Stomach (tissue), 8 donors: ENCODE measurements at regions not wholly inside any gene's neighbourhood (a gene's known extent, or its start where the extent isn't known, plus 50 kb on each side); places are given as distances from the start of the nearest gene placed in this dataset.

Experiments
- DNase-seq, 2 donors: peaks; one replicate each; pipeline versions ENCODE4 v3.0.0 to v3.0.0-alpha.2; 2013 to 2019
- H3K27ac ChIP-seq, 5 donors: fragments of 200-600 bp in 4 of 5; sonication (generic) in 4 of 5; one replicate each; pipeline ENCODE4 v1.5.1; 2013 to 2019; ENCODE audit warnings: mild to moderate bottlenecking in 1 of 5, moderate library complexity in 1 of 5
- H3K27me3 ChIP-seq, 3 donors: fragments of 200-600 bp; sonication (generic); one replicate each; pipeline ENCODE4 v1.5.1; 2017 to 2019; ENCODE audit warnings: mixed run types in 1 of 3
- H3K36me3 ChIP-seq, 4 donors: fragments of 200-600 bp; sonication (generic); 1 replicate in 3 of 4; 2 replicates in 1 of 4; pipeline ENCODE4 v1.5.1; 2016 to 2019
- H3K4me1 ChIP-seq, 4 donors: fragments of 200-600 bp; sonication (generic); one replicate each; pipeline ENCODE4 v1.5.1; 2016 to 2019
- H3K4me3 ChIP-seq, 4 donors: fragments of 200-600 bp; sonication (generic) in 3 of 4; one replicate each; pipeline ENCODE4 v1.5.1; 2016 to 2019; ENCODE audit warnings: mild to moderate bottlenecking in 1 of 4
- H3K9me3 ChIP-seq, 4 donors: fragments of 200-600 bp; sonication (generic); one replicate each; pipeline ENCODE4 v1.5.1; 2016 to 2019
- CTCF ChIP-seq, 7 experiments: fragments of 450-650 bp in 4 of 7; fragments of 200-600 bp in 3 of 7; sonication (generic) in 3 of 7; IDR thresholded peaks; one replicate each; pipeline ENCODE4 v1.5.1; 2016 to 2019; ENCODE audit warnings: antibody characterized with exemption in 7 of 7, control low read depth in 2 of 7, mild to moderate bottlenecking in 1 of 7
- EP300 ChIP-seq: sonication (generic); formaldehyde crosslinking; IDR thresholded peaks from one replicate; pipeline ENCODE4 v1.6.1; 2017; ENCODE audit warnings: antibody characterized with exemption
- POLR2A ChIP-seq, 4 donors: fragments of 450-650 bp; IDR thresholded peaks; one replicate each; pipeline ENCODE4 v1.6.1; 2016; ENCODE audit warnings: antibody characterized with exemption in 4 of 4, control low read depth in 2 of 4, mild to moderate bottlenecking in 1 of 4, moderate library complexity in 1 of 4
- POLR2AphosphoS5 ChIP-seq, 3 donors: sonication (generic); formaldehyde crosslinking; IDR thresholded peaks; one replicate each; pipeline ENCODE4 v1.6.1; 2016; ENCODE audit warnings: antibody characterized with exemption in 3 of 3
- WGBS, 5 donors: extraction: QIAGEN DNeasy Blood & Tissue Kit in 3 of 5; methylation state at CpG; one replicate each; pipeline versions ENCODE4 v1.1.5 to v1.1.7; 2013 to 2018; 5-methylcytosine and 5-hydroxymethylcytosine counted together
- intact Hi-C: fragments of 100-400 bp; cut with DNase I; formaldehyde crosslinking; loops from one replicate; pipeline ENCODE4 v1.15.1; 2023; ENCODE audit warnings: low total_unique reads
- donor health status: healthy with polysubstance abuse.
- donor health status: Bipolar disorder and iron deficiency.
- donor health status: healthy.

GRCh38 chr16:19945934-19946333 is 61.3 kb upstream of the GPRC5B start:
- Histone ChIP-seq H3K4me3 (no peak overlapping the region), H3K9me3 (no peaks in the 10 kb centered on the region), H3K36me3 (no peaks in the 10 kb centered on the region), H3K4me1 (no peaks in the 10 kb centered on the region), H3K27ac (no peak overlapping the region), H3K27me3 (no peaks in the 10 kb centered on the region)
- TF ChIP-seq POLR2AphosphoS5 (IDR thresholded peaks at IDR 0.05) (no peak), EP300 (no peak), POLR2A (IDR thresholded peaks at IDR 0.05) (no peak), CTCF (IDR thresholded peaks at IDR 0.05) (no peak)
- intact Hi-C loops = no loop called here
- 77 to 94% (median 85%) methylated on average over 1 of the region's 1 CpG for WGBS, 5 donors
- no peak for DNase-seq

GRCh38 chr16:19940195-19940594 is 55.5 kb upstream of the GPRC5B start:
- intact Hi-C loops = no loop called here
- WGBS, 5 donors = 73 to 87% (median 79%) methylated on average over 6 of the region's 6 CpGs
- no peak overlapping the region for H3K4me3 ChIP-seq
- no peaks in the 10 kb centered on the region for H3K36me3 ChIP-seq
- no peaks in the 10 kb centered on the region for H3K27me3 ChIP-seq
- no peaks in the 10 kb centered on the region for H3K4me1 ChIP-seq
- no peak overlapping the region for H3K27ac ChIP-seq
- no peak for DNase-seq
- no peaks in the 10 kb centered on the region for H3K9me3 ChIP-seq
- TF ChIP-seq POLR2AphosphoS5 (IDR thresholded peaks at IDR 0.05) (no peak), CTCF (IDR thresholded peaks at IDR 0.05) (no peak)

GRCh38 chr16:19939553-19939952 is 54.9 kb upstream of the GPRC5B start:
- no peaks in the 10 kb centered on the region for H3K36me3 ChIP-seq
- no peak overlapping the region for H3K27ac ChIP-seq
- H3K4me3 ChIP-seq = no peak overlapping the region
- WGBS, 5 donors = 63 to 75% (median 72%) methylated on average over 5 of the region's 5 CpGs
- H3K9me3 ChIP-seq = no peaks in the 10 kb centered on the region
- TF ChIP-seq POLR2AphosphoS5 (IDR thresholded peaks at IDR 0.05) (no peak), EP300 (no peak), CTCF (IDR thresholded peaks at IDR 0.05) (no peak), POLR2A (IDR thresholded peaks at IDR 0.05) (no peak)
- DNase-seq = no peak
- H3K27me3 ChIP-seq = no peaks in the 10 kb centered on the region
- intact Hi-C loops = no loop called here
- H3K4me1 ChIP-seq = no peaks in the 10 kb centered on the region

- H3K27me3 ChIP-seq = no peaks in the 10 kb centered on the region
- H3K9me3 ChIP-seq = no peaks in the 10 kb centered on the region
- intact Hi-C loops = no loop called here
- H3K4me1 ChIP-seq = no peaks in the 10 kb centered on the region
- 80 to 98% (median 90%) methylated on average over 3 of the region's 3 CpGs for WGBS, 5 donors
- H3K36me3 ChIP-seq = no peaks in the 10 kb centered on the region
- no peak for DNase-seq
- TF ChIP-seq POLR2A (IDR thresholded peaks at IDR 0.05) (no peak), EP300 (no peak), CTCF (IDR thresholded peaks at IDR 0.05) (no peak), POLR2AphosphoS5 (IDR thresholded peaks at IDR 0.05) (no peak)
- H3K27ac ChIP-seq = no peak overlapping the region
- H3K4me3 ChIP-seq = no peak overlapping the region
Observed at GRCh38 chr16:19938536-19938935, 53.9 kb upstream of the GPRC5B start.
